GM12878 (cell line): ENCODE measurements at regions not wholly inside any gene's neighbourhood (a gene's known extent, or its start where the extent isn't known, plus 50 kb on each side); places are given as distances from the start of the nearest gene placed in this dataset.

Experiments used
- ATAC-seq: fragments of 200-7000 bp; cut with Tn5 transposase; 3 replicates; pipeline ENCODE4 v1.9.1; 2020; ENCODE audit warnings: mild to moderate bottlenecking, moderate library complexity
- BruUV-seq: library from RNA; stranded (reverse); fragments of 400-500 nt; replicated peaks from 2 replicates; lab custom pipeline; 2021; lab: Mats Ljungman, UMichigan
- CTCF ChIA-PET: fragments of 300-600 bp; sonication (Branson Sonifier 250); formaldehyde crosslinking; extraction: SDS; loops from one replicate; lab custom pipeline; 2021; ENCODE audit warnings: inconsistent platforms; lab: Yijun Ruan, JAX
- POLR2A ChIA-PET: fragments of 350-600 bp; formaldehyde crosslinking; extraction: SDS; loops from one replicate; lab custom pipeline; 2021; ENCODE audit warnings: inconsistent platforms; lab: Charles Lee
- RAD21 ChIA-PET: fragments of 300-600 bp; sonication (Branson Sonifier 250); formaldehyde crosslinking; loops from one replicate; lab custom pipeline; 2023; ENCODE audit warnings: antibody characterized with exemption; ENCODE audit not compliant: unreplicated experiment; lab: Charles Lee
- SMC1A ChIA-PET: fragments of 300-600 bp; sonication (Branson Sonifier 250); formaldehyde crosslinking; loops from one replicate; lab custom pipeline; 2023; ENCODE audit not compliant: unreplicated experiment, uncharacterized antibody; lab: Charles Lee
- DNase-seq: peaks from one replicate; pipeline ENCODE4 v3.0.0-alpha.2; 2011; ENCODE audit warnings: low read depth, low spot score
- FAIRE-seq: peaks from 3 replicates; lab custom pipeline; 2011; peaks lifted over from hg19 to GRCh38; lab: Jason Lieb, UNC
- H2AFZ ChIP-seq: 2 replicates; pipeline ENCODE4 v1.6.0; 2011; ENCODE audit warnings: low read depth, low read length, control low read depth; ENCODE audit not compliant: control insufficient read depth
- H3K27ac ChIP-seq: 2 replicates; pipeline ENCODE4 v1.5.1; 2011; ENCODE audit warnings: control low read depth; ENCODE audit not compliant: control insufficient read depth, insufficient read depth
- H3K27me3 ChIP-seq, 2 experiments: replicated peaks in 1 of 2; 2 replicates each; pipeline versions ENCODE4 v1.6.0 to v1.6.1; 2011; ENCODE audit warnings: low read length in 1 of 2; ENCODE audit not compliant: control insufficient read depth in 2 of 2, insufficient read depth in 2 of 2
- H3K36me3 ChIP-seq, 2 experiments: 2 replicates each; pipeline ENCODE4 v1.5.1; 2011; ENCODE audit warnings: low read length in 1 of 2; ENCODE audit not compliant: control insufficient read depth in 2 of 2, insufficient read depth in 2 of 2
- H3K4me1 ChIP-seq: 2 replicates; pipeline ENCODE4 v1.6.1; 2011; ENCODE audit warnings: mild to moderate bottlenecking, low read length, moderate library complexity, mixed read lengths; ENCODE audit not compliant: control insufficient read depth, insufficient read depth
- H3K4me2 ChIP-seq: 2 replicates; pipeline ENCODE4 v1.6.0; 2011; ENCODE audit warnings: control low read depth; ENCODE audit not compliant: control insufficient read depth, insufficient read depth
- H3K4me3 ChIP-seq: fragments of 200-600 bp; sonication (generic); 2 replicates; pipeline ENCODE4 v1.5.1; 2016
- H3K79me2 ChIP-seq: 2 replicates; pipeline ENCODE4 v1.6.0; 2011; ENCODE audit warnings: low read length; ENCODE audit not compliant: control insufficient read depth, insufficient read depth
- H3K9ac ChIP-seq: 2 replicates; pipeline ENCODE4 v1.8.0; 2011; ENCODE audit warnings: low read length, control low read depth, mixed read lengths; ENCODE audit not compliant: control insufficient read depth, insufficient read depth
- H3K9me3 ChIP-seq: replicated peaks from 3 replicates; pipeline ENCODE4 v1.5.1; 2011; ENCODE audit warnings: mild to moderate bottlenecking, low read length; ENCODE audit not compliant: control insufficient read depth, insufficient read depth
- H4K20me1 ChIP-seq: 2 replicates; pipeline ENCODE4 v1.6.0; 2011; ENCODE audit not compliant: control insufficient read depth, insufficient read depth
- ATF3 ChIP-seq: IDR thresholded peaks from 2 replicates; pipeline ENCODE4 v1.6.1; 2011; ENCODE audit warnings: low read depth, mild to moderate bottlenecking, low read length, moderate library complexity, borderline replicate concordance; ENCODE audit errors: extremely low read depth
- BACH1 ChIP-seq: fragments of 450-650 bp; IDR thresholded peaks from 2 replicates; pipeline ENCODE4 v1.6.1; 2017; ENCODE audit warnings: mild to moderate bottlenecking, borderline replicate concordance
- BHLHE40 ChIP-seq, 2 experiments: fragments of 450-650 bp in 1 of 2; IDR thresholded peaks; 2 replicates each; pipeline ENCODE4 v1.6.1; 2011 to 2017; ENCODE audit warnings: low read depth in 2 of 2, borderline replicate concordance in 1 of 2, improper control_type of control experiment in 1 of 2, low read length in 1 of 2, mild to moderate bottlenecking in 1 of 2
- BRCA1 ChIP-seq: IDR thresholded peaks from 2 replicates; pipeline ENCODE4 v1.6.1; 2011; ENCODE audit warnings: low read depth, low read length, improper control_type of control experiment
- FOXM1 ChIP-seq: IDR thresholded peaks from 2 replicates; pipeline ENCODE4 v1.6.1; 2012; ENCODE audit warnings: low read depth, mild to moderate bottlenecking, inconsistent platforms, low read length, moderate library complexity
- GATAD2B ChIP-seq: fragments of 450-650 bp; conservative IDR thresholded peaks from 2 replicates; pipeline ENCODE4 v1.6.1; 2017; ENCODE audit warnings: low read depth, mild to moderate bottlenecking, moderate library complexity
- NFXL1 ChIP-seq: fragments of 450-650 bp; IDR thresholded peaks from 2 replicates; pipeline ENCODE4 v1.6.1; 2017; ENCODE audit warnings: antibody characterized with exemption, mild to moderate bottlenecking, borderline replicate concordance
- NR2C1 ChIP-seq: fragments of 450-650 bp; IDR thresholded peaks from 2 replicates; pipeline ENCODE4 v1.6.1; 2017; ENCODE audit warnings: antibody characterized with exemption, mild to moderate bottlenecking, moderate library complexity
- PML ChIP-seq: IDR thresholded peaks from 2 replicates; pipeline ENCODE4 v1.6.1; 2012; ENCODE audit warnings: low read length, inconsistent platforms
- POLR2AphosphoS2 ChIP-seq: IDR thresholded peaks from 2 replicates; pipeline ENCODE4 v1.6.1; 2011; ENCODE audit warnings: low read depth, mild to moderate bottlenecking, low read length, improper control_type of control experiment, moderate library complexity
- POU2F2 ChIP-seq: IDR thresholded peaks from 3 replicates; pipeline ENCODE4 v1.6.1; 2011; ENCODE audit warnings: low read depth, mild to moderate bottlenecking, low read length, borderline replicate concordance
- RELA ChIP-seq: fragments of 450-650 bp; IDR thresholded peaks from 2 replicates; pipeline ENCODE4 v1.8.0; 2014; ENCODE audit warnings: borderline replicate concordance; ENCODE audit not compliant: partially characterized antibody
- REST ChIP-seq: IDR thresholded peaks from 2 replicates; pipeline ENCODE4 v1.6.1; 2012; ENCODE audit warnings: mild to moderate bottlenecking, low read depth, low read length
- STAT3 ChIP-seq: IDR thresholded peaks from 2 replicates; pipeline ENCODE4 v1.6.1; 2011; ENCODE audit warnings: low read depth, low read length, improper control_type of control experiment
- TCF3 ChIP-seq: IDR thresholded peaks from 2 replicates; pipeline ENCODE4 v1.6.1; 2012; ENCODE audit warnings: low read depth, mild to moderate bottlenecking, low read length, borderline replicate concordance; ENCODE audit not compliant: insufficient read depth
- ZNF217 ChIP-seq: fragments of 450-650 bp; IDR thresholded peaks from 2 replicates; pipeline ENCODE4 v1.6.1; 2017; ENCODE audit warnings: antibody characterized with exemption, mild to moderate bottlenecking
- WGBS: methylation state at CpG from one replicate; pipeline ENCODE4 v1.1.6; 2016; ENCODE audit warnings: low lambda C conversion rate; ENCODE audit not compliant: insufficient replicate concordance, insufficient coverage; ENCODE audit errors: missing lambda C conversion rate; 5-methylcytosine and 5-hydroxymethylcytosine counted together
- in situ Hi-C: fragments of 300-500 bp; cut with MboI; formaldehyde crosslinking; loops from 9 replicates; pipeline ENCODE4 v1.14.3; 2018; ENCODE audit warnings: mixed read lengths
- intact Hi-C: fragments of 100-400 bp; cut with micrococcal nuclease; formaldehyde crosslinking; loops from one replicate; pipeline ENCODE4 v1.14.2; 2022; ENCODE audit not compliant: unreplicated experiment
- TF ChIP-seq, protein P1 (sequence below): fragments of 450-650 bp; IDR thresholded peaks from 2 replicates; pipeline ENCODE4 v1.6.1; 2017; ENCODE audit warnings: low read depth, mild to moderate bottlenecking, moderate library complexity

GRCh38 chr22:49422701-49423100 is 405.0 kb downstream of the BRD1 start:
- RAD21 ChIA-PET, result no interaction called here
- Histone ChIP-seq H3K79me2 (no peaks in the 10 kb centered on the region), H4K20me1 (no peaks in the 10 kb centered on the region), H3K9ac (no peak overlapping the region), H2AFZ (no peak overlapping the region), H3K27ac (no peak overlapping the region), H3K4me2 (no peak overlapping the region), H3K27me3 (no peaks in the 10 kb centered on the region), H3K4me3 (no peak overlapping the region), H3K36me3 (no peaks in the 10 kb centered on the region), H3K9me3 (no peaks in the 10 kb centered on the region; the same call in 2 of the 3 replicates), H3K4me1 (no peaks in the 10 kb centered on the region)
- BruUV-seq, result no TSS peak
- ATAC-seq (no peak), FAIRE-seq (no peak), DNase-seq (no peak)
- CTCF ChIA-PET, result no interaction called here
- SMC1A ChIA-PET, result no interaction called here
- TF ChIP-seq, protein P1, sequence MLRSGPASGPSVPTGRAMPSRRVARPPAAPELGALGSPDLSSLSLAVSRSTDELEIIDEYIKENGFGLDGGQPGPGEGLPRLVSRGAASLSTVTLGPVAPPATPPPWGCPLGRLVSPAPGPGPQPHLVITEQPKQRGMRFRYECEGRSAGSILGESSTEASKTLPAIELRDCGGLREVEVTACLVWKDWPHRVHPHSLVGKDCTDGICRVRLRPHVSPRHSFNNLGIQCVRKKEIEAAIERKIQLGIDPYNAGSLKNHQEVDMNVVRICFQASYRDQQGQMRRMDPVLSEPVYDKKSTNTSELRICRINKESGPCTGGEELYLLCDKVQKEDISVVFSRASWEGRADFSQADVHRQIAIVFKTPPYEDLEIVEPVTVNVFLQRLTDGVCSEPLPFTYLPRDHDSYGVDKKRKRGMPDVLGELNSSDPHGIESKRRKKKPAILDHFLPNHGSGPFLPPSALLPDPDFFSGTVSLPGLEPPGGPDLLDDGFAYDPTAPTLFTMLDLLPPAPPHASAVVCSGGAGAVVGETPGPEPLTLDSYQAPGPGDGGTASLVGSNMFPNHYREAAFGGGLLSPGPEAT, result no peak
- TF ChIP-seq STAT3 (no peak), REST (no peak), RELA (no peak), ATF3 (no peak), GATAD2B (no peak), TCF3 (no peak), NR2C1 (no peak), PML (no peak), NFXL1 (no peak), FOXM1 (no peak), POU2F2 (no peak), BHLHE40 (IDR thresholded peaks at IDR 0.05; ENCODE audit: borderline replicate concordance in 1 of 2, low read depth in 2 of 2, low read length in 1 of 2) (no peak), BACH1 (no peak), ZNF217 (no peak), BRCA1 (no peak), POLR2AphosphoS2 (no peak)
- in situ Hi-C loops, result no loop called here
- intact Hi-C loops, result no loop called here
- WGBS, result 32% methylated on average over 2 of the region's 2 CpGs
- POLR2A ChIA-PET, result no interaction called here
